ENCODE measurements at regions not wholly inside any gene's neighbourhood (a gene's known extent, or its start where the extent isn't known, plus 50 kb on each side); places are given as distances from the start of the nearest gene placed in this dataset.

GRCh38 chr14:49319810-49320209 is 266.4 kb downstream of the RPS29 start:
- TF ChIP-seq POLR2A (IDR thresholded peaks at IDR 0.05), result no peak
- no peak for TF ChIP-seq CTCF (IDR thresholded peaks at IDR 0.05)

Data from adrenal gland (tissue), 5 donors.